ENCODE measurements at regions not wholly inside any gene's neighbourhood (a gene's known extent, or its start where the extent isn't known, plus 50 kb on each side); places are given as distances from the start of the nearest gene placed in this dataset.

- intact Hi-C loops (cut with micrococcal nuclease; ENCODE audit: unreplicated experiment) (no loop called here), in situ Hi-C loops (cut with HindIII; ENCODE audit: extremely low pct_ligation_motif_present, low pct_unique_long_range_greater_than_20kb) (no loop called here)
- CTCF ChIA-PET (ENCODE audit: low intra/inter-chr PET ratio, low total read pairs): no interaction called here
- Histone ChIP-seq H3K9ac (ENCODE audit: insufficient read depth, low read depth, low read length) (no peak overlapping the region), H4K20me1 (ENCODE audit: insufficient read depth, low read length) (no peaks in the 10 kb centered on the region), H3K79me2 (ENCODE audit: insufficient read depth, low read length) (no peaks in the 10 kb centered on the region), H3K4me3 (replicated peaks in 1 of 3; ENCODE audit: insufficient read depth in 1 of 3, low read depth in 2 of 3, low read length in 3 of 3) (no peak overlapping the region), H3K4me2 (ENCODE audit: low read depth, low read length) (no peak overlapping the region), H3K4me1 (ENCODE audit: insufficient read depth, low read length) (no peaks in the 10 kb centered on the region), H3K27me3 (ENCODE audit: control insufficient read depth in 1 of 2, insufficient read depth in 2 of 2, low read length in 2 of 2) (peaks cover 1 to 4% of the 10 kb centered on the region in 2 experiments; a peak in 3 of 5 replicates), H3K9me3 (ENCODE audit: low read length) (no peaks in the 10 kb centered on the region), H3K27ac (ENCODE audit: extremely low read length, insufficient read depth, low read length) (no peak overlapping the region), H2AFZ (ENCODE audit: low read length) (no peak overlapping the region), H3K36me3 (replicated peaks in 1 of 2; ENCODE audit: control insufficient read depth in 1 of 2, insufficient read depth in 2 of 2, low read length in 2 of 2) (no peaks in the 10 kb centered on the region)
- 53% methylated on average over 7 of the region's 7 CpGs for WGBS (ENCODE audit: low lambda C conversion rate)
- FAIRE-seq (no peak), DNase-seq (ENCODE audit: low spot score) (no peak), ATAC-seq (no peak)
- POLR2A ChIA-PET: no interaction called here
- no peak for TF ChIP-seq E2F1 (CRISPR knock-in tag; IDR thresholded peaks at IDR 0.05)
- no peak for TF ChIP-seq HNF1A (IDR thresholded peaks at IDR 0.05; ENCODE audit: low read depth)
- TF ChIP-seq HNF1A (CRISPR knock-in tag; IDR thresholded peaks at IDR 0.05; ENCODE audit: borderline replicate concordance): no peak
- no TSS peak for BruUV-seq (replicated peaks)
Observed at GRCh38 chr3:124413989-124414598, 316.2 kb upstream of the UMPS start.

Measured in HepG2 (cell line).